Spinal cord (tissue), 9 donors: ENCODE measurements at regions not wholly inside any gene's neighbourhood (a gene's known extent, or its start where the extent isn't known, plus 50 kb on each side); places are given as distances from the start of the nearest gene placed in this dataset.

Source experiments
- DNase-seq, 6 donors: peaks; one replicate each; pipeline versions ENCODE4 v3.0.0 to v3.0.0-alpha.2; 2013 to 2015; ENCODE audit warnings: low spot score in 6 of 6, low read depth in 4 of 6
- H3K27ac ChIP-seq: one replicate; pipeline ENCODE4 v1.5.1; 2013; ENCODE audit warnings: low read depth, low read length, control low read depth
- H3K27me3 ChIP-seq: one replicate; pipeline ENCODE4 v1.6.1; 2013; ENCODE audit warnings: low read length; ENCODE audit not compliant: control insufficient read depth, insufficient read depth
- H3K36me3 ChIP-seq: one replicate; pipeline ENCODE4 v1.6.1; 2013; ENCODE audit warnings: low read length; ENCODE audit not compliant: control insufficient read depth, insufficient read depth
- H3K4me1 ChIP-seq: one replicate; pipeline ENCODE4 v1.6.1; 2013; ENCODE audit warnings: low read length; ENCODE audit not compliant: control insufficient read depth, insufficient read depth
- H3K4me3 ChIP-seq: one replicate; pipeline ENCODE4 v1.5.1; 2013; ENCODE audit warnings: low read depth, low read length, control low read depth
- H3K9me3 ChIP-seq: one replicate; pipeline ENCODE4 v1.6.1; 2013; ENCODE audit warnings: low read length; ENCODE audit not compliant: control insufficient read depth, insufficient read depth
- WGBS: methylation state at CpG from one replicate; pipeline ENCODE4 v1.1.5; 2013; ENCODE audit warnings: missing lambda C conversion rate; ENCODE audit not compliant: insufficient coverage; 5-methylcytosine and 5-hydroxymethylcytosine counted together
- donor health status: healthy.

DNA sequence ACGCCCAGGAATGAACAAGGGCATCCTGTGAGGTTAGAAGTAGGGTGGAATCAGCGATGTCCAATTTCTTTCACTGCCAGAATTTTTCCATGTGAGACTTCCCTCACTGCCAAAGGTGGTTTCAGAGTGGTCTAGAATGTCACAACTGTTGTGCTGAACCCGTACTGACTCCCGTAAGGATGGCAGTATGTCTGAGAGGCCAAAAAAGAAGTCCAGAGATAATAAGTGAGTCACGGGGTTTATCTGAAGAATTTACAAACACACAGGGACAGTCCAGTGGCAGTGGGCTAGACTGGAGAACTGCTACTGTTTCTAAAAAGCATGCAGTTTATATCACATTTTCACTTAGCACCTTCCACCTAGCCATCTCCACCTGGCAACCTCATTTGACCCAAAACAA, 160.6 kb upstream of the ATP10A start:
- H3K36me3 ChIP-seq = no peaks in the 10 kb centered on the region
- DNase-seq = no peak

DNA sequence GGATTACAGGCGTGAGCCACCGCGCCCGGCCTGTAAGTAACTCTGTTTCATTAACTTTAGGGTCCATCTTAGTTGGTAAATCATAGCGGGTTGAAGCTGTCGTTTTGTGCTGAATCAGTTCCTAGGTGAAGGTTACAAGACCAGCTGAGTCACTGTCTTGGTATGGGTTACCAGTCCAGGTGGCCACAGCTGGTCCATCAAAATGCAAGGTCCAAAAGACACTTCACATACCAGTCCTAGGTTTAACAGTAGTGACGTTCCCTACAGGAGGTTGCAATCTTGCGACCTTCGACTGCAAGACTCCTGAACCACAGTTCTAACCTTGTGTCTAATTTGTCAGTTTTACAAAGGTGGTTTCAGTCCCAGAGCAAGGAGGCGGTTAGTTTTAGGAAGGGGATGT, 160.1 kb upstream of the ATP10A start:
- no peaks in the 10 kb centered on the region for H3K36me3 ChIP-seq
- WGBS = 100% methylated on average over 5 of the region's 10 CpGs
- no peak for DNase-seq

More for the DNA sequence above, 160.6 kb upstream of the ATP10A start:
- H3K9me3 ChIP-seq = no peaks in the 10 kb centered on the region
- H3K27ac ChIP-seq = no peak overlapping the region
- WGBS = no CpG with 5 or more reads among the region's 5 CpGs
- no peak overlapping the region for H3K4me3 ChIP-seq
- H3K4me1 ChIP-seq = no peaks in the 10 kb centered on the region
- no peaks in the 10 kb centered on the region for H3K27me3 ChIP-seq

DNA sequence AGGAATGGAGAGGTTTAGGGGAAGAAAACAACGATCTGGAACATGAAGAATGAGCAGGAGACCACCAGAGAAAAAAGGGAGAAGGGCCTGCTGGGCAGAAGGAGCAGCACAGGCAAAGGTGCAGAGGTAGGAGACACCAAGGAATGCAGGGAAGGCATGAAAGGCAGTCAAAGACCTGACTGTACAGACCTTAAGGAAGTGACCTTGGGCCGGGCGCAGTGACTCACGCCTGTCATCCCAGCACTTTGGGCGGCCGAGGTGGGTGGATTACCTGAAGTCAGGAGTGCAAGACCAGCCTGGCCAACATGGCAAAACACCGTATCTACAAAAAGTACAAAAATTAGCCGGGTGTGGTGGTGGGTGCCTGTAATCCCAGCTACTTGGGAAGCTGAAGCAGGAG, 157.7 kb upstream of the ATP10A start:
- H3K36me3 ChIP-seq = no peaks in the 10 kb centered on the region
- no peak for DNase-seq
- H3K4me3 ChIP-seq = no peak overlapping the region
- H3K27ac ChIP-seq = no peak overlapping the region
- H3K27me3 ChIP-seq = no peaks in the 10 kb centered on the region
- WGBS = 95% methylated on average over 8 of the region's 8 CpGs
- no peaks in the 10 kb centered on the region for H3K4me1 ChIP-seq
- no peaks in the 10 kb centered on the region for H3K9me3 ChIP-seq

More for the DNA sequence above, 160.1 kb upstream of the ATP10A start:
- no peaks in the 10 kb centered on the region for H3K27me3 ChIP-seq
- H3K27ac ChIP-seq = no peak overlapping the region
- H3K4me3 ChIP-seq = no peak overlapping the region
- H3K4me1 ChIP-seq = no peaks in the 10 kb centered on the region
- H3K9me3 ChIP-seq = no peaks in the 10 kb centered on the region

DNA sequence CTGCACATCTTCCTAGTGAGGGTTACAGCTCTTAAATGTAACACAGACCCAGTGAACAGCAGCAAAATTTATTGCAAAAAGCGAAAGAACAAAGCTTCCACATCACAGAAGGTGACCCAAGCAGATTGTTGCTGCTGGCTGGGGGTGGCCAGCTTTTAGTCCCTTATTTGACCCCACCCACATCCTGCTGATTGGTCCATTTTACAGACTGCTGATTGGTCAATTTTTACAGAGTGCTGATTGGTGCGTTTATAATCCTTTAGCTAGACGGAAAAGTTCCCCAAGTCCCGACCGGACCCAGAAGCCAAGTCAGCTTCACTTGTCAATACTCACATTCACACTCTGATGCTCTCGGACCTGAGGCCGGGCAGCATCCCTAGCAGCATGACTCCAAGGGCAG, 154.5 kb upstream of the ATP10A start:
- Histone ChIP-seq H3K36me3 (no peaks in the 10 kb centered on the region), H3K27ac (no peak overlapping the region), H3K9me3 (no peaks in the 10 kb centered on the region), H3K27me3 (no peaks in the 10 kb centered on the region), H3K4me3 (no peak overlapping the region), H3K4me1 (no peaks in the 10 kb centered on the region)
- DNase-seq = no peak
- WGBS = 91% methylated on average over 4 of the region's 7 CpGs

DNA sequence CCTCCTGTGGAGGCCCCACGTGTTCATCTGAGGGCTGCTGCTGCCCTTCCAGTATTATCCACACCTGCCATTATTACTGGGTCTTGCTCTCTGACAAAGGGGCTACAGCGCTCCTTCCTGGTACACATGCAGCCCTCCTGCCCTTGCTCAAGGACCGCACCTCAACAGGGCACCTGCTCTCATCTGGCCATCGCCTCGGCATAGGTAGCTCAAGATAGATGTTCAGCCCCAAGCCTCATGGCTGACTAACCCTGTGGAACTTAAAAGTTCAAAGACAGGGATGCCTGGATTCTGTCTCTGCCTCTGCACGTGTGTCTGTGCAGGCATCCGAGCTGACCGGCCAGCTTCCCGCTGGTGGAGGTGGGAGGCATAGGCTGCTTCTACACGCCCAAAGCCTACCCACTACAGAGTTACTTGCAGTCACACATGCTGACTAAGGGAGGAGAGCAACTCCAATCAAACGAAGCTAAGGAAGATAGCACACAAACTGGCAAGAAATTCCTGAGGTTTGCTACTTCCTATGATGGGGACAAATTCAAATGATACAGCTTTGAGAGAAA, 152.5 kb upstream of the ATP10A start:
- Histone ChIP-seq H3K4me1 (no peaks in the 10 kb centered on the region), H3K36me3 (no peaks in the 10 kb centered on the region), H3K4me3 (no peak overlapping the region), H3K27ac (no peak overlapping the region), H3K27me3 (no peaks in the 10 kb centered on the region), H3K9me3 (no peaks in the 10 kb centered on the region)
- DNase-seq = no peak
- WGBS = 72% methylated on average over 9 of the region's 11 CpGs

DNA sequence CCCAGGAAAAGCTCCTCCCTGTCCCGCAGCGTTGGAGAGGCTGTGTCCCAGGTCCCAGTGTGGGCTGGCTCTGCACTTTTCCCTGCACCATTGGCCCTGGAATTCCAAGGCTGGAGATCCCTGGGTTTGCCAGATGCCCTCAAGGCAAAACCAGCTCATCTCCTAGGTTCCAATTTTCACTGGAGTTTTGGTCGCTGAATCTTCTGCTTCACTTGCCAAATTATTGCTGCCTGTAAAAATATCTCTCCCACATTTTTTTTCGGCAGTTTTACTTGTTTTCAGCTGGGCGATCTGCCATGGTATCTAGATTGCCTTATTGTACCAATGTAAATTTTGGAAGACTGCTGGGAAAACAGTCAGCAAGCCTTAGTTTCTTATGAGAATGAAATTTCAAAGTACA, 150.9 kb upstream of the ATP10A start:
- Histone ChIP-seq H3K4me1 (no peaks in the 10 kb centered on the region), H3K27ac (no peak overlapping the region), H3K4me3 (no peak overlapping the region), H3K36me3 (no peaks in the 10 kb centered on the region), H3K9me3 (no peaks in the 10 kb centered on the region), H3K27me3 (no peaks in the 10 kb centered on the region)
- peak in 2 of 6 donors; percentile 19 to 38 for DNase-seq
- 42% methylated on average over 3 of the region's 5 CpGs for WGBS

DNA sequence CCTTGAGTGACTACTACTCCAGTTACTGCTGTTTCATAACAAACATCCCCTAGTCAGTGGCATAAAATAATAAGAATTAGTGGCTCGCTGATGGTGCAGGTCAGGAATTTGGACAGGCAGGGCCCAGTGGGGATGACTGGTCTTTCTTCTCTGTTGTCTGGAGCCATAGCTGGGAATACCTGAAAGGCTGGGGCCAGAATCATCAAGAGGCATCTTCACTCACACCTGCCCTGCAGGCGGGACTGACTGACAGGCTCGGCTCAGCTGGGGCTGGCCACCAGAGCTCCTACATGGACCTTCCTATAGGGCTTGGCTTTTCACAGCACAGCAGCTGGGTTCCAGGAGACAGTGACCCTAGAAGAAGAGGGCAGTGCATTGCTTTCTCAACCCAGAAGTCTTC, 148.8 kb upstream of the ATP10A start:
- H3K27ac ChIP-seq = no peak overlapping the region
- DNase-seq = no peak
- 100% methylated on average over 2 of the region's 3 CpGs for WGBS

DNA sequence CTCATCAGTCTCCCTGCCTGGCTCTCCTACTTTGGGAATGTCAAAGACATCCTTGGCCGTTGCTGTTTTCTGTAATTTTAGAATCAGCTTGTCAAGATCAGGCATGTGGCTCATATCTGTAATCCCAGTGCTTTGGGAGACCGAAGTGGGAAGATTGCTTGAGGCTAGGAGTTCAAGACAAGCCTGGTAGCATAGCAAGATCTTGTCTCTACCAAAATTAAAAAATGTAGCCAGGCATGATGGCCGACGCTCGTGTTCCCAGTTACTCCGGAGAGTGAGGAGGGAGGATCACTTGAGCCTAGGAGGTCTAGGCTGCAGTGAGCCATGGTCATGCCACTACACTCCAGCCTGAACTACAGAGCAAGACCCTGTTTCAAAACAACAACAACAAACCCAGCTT, 144.0 kb upstream of the ATP10A start:
- WGBS = 72% methylated on average over 2 of the region's 6 CpGs
- no peak for DNase-seq
- Histone ChIP-seq H3K27me3 (no peaks in the 10 kb centered on the region), H3K9me3 (no peaks in the 10 kb centered on the region), H3K4me3 (no peak overlapping the region), H3K4me1 (no peaks in the 10 kb centered on the region), H3K27ac (no peak overlapping the region), H3K36me3 (no peaks in the 10 kb centered on the region)

More for the DNA sequence above, 148.8 kb upstream of the ATP10A start:
- no peak overlapping the region for H3K4me3 ChIP-seq
- H3K9me3 ChIP-seq = no peaks in the 10 kb centered on the region
- no peaks in the 10 kb centered on the region for H3K4me1 ChIP-seq
- no peaks in the 10 kb centered on the region for H3K36me3 ChIP-seq
- H3K27me3 ChIP-seq = no peaks in the 10 kb centered on the region

DNA sequence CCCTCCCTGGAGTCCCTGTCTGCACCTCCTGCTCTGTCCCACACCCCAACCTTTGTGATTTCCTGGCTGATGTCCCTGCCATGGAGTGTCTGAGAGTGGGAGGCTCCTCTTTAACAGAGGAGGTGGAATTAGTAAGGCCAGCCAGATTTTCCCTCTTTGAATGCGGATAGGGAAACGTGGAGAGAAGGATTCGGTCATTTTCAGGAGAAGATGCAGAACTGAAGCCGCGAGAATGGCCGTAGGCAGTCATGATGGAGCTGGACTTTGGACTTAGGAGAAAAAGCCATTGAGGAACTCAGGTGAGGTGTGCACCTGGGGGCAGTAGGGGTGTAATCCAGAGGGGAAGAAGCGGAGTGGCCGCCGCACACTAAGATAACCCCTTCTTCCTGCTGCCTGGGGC, 138.1 kb upstream of the ATP10A start:
- Histone ChIP-seq H3K27me3 (no peaks in the 10 kb centered on the region), H3K27ac (no peak overlapping the region), H3K4me3 (no peak overlapping the region), H3K4me1 (no peaks in the 10 kb centered on the region), H3K9me3 (no peaks in the 10 kb centered on the region), H3K36me3 (no peaks in the 10 kb centered on the region)
- DNase-seq = no peak
- 96% methylated on average over 9 of the region's 9 CpGs for WGBS

DNA sequence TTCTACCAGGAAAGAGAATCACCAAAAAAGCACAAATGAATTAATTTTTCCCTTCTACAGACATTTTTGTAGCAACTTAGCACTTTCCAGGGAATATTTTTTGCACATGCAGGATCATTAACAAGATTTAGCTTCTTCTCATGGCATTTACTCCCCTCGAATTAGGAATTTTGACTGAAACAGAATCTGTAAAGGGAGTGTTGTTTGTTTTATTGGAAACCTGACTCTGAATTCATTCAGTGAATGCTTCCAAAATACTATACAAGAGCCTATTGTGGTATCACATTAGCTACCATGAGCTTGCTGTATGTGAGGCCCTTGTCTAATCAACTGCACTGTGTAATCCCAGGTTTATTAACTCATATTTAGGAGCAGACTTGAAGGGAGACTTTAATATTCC, 130.4 kb upstream of the ATP10A start:
- H3K4me3 ChIP-seq = no peak overlapping the region
- H3K9me3 ChIP-seq = no peaks in the 10 kb centered on the region
- H3K27ac ChIP-seq = no peak overlapping the region
- no peaks in the 10 kb centered on the region for H3K36me3 ChIP-seq
- H3K27me3 ChIP-seq = no peaks in the 10 kb centered on the region
- H3K4me1 ChIP-seq = no peaks in the 10 kb centered on the region
- no CpG with 5 or more reads among the region's 1 CpG for WGBS
- DNase-seq = peak in 1 of 6 donors; percentile 57
